Liver (tissue), 8 donors: ENCODE measurements at regions not wholly inside any gene's neighbourhood (a gene's known extent, or its start where the extent isn't known, plus 50 kb on each side); places are given as distances from the start of the nearest gene placed in this dataset.
A peak's percentile ranks its signal among the peaks of the same experiment; 100 is the strongest.

ENCODE experiments used
- DNase-seq: peaks from one replicate; pipeline ENCODE4 v3.0.0-alpha.2; 2017; ENCODE audit warnings: low spot score
- H3K27ac ChIP-seq, 2 donors: one replicate each; pipeline ENCODE4 v1.7.0; 2013; ENCODE audit warnings: inconsistent platforms in 2 of 2, low read length in 2 of 2, control low read depth in 1 of 2, low read depth in 1 of 2, mild to moderate bottlenecking in 1 of 2
- H3K27me3 ChIP-seq, 4 donors: one replicate each; pipeline versions ENCODE4 v1.6.1 to v1.7.0; 2013; ENCODE audit warnings: low read length in 3 of 4, inconsistent platforms in 1 of 4, mild to moderate bottlenecking in 1 of 4, moderate library complexity in 1 of 4; ENCODE audit not compliant: control insufficient read depth in 4 of 4, insufficient read depth in 4 of 4
- H3K36me3 ChIP-seq, 4 donors: one replicate each; pipeline versions ENCODE4 v1.6.1 to v1.7.0; 2013; ENCODE audit warnings: low read length in 3 of 4, mild to moderate bottlenecking in 3 of 4, low read depth in 1 of 4, moderate library complexity in 1 of 4; ENCODE audit not compliant: control insufficient read depth in 4 of 4, insufficient read depth in 3 of 4
- H3K4me1 ChIP-seq, 4 donors: one replicate each; pipeline versions ENCODE4 v1.6.1 to v1.7.0; 2013; ENCODE audit warnings: low read length in 3 of 4, mild to moderate bottlenecking in 3 of 4, moderate library complexity in 1 of 4; ENCODE audit not compliant: control insufficient read depth in 4 of 4, insufficient read depth in 4 of 4
- H3K4me3 ChIP-seq, 3 donors: one replicate each; pipeline versions ENCODE4 v1.6.1 to v1.7.0; 2013; ENCODE audit warnings: low read length in 3 of 3, control low read depth in 1 of 3, low read depth in 1 of 3, mild to moderate bottlenecking in 1 of 3
- H3K9ac ChIP-seq, 2 donors: one replicate each; pipeline ENCODE4 v1.7.0; 2013; ENCODE audit warnings: low read length in 2 of 2, mild to moderate bottlenecking in 2 of 2, moderate library complexity in 2 of 2, control low read depth in 1 of 2, low read depth in 1 of 2
- H3K9me3 ChIP-seq, 4 donors: one replicate each; pipeline versions ENCODE4 v1.6.1 to v1.7.0; 2013; ENCODE audit warnings: low read length in 3 of 4; ENCODE audit not compliant: control insufficient read depth in 4 of 4
- ATF3 ChIP-seq: IDR thresholded peaks from 2 replicates; pipeline ENCODE4 v1.6.1; 2016; ENCODE audit warnings: antibody characterized with exemption
- CTCF ChIP-seq: fragments of 150-350 bp; IDR thresholded peaks from 2 replicates; pipeline ENCODE4 v1.5.1; 2017; ENCODE audit warnings: improper control_type of control experiment, low read depth, low read length; ENCODE audit not compliant: missing input control
- FOXA1 ChIP-seq: IDR thresholded peaks from 2 replicates; pipeline ENCODE4 v1.6.1; 2016; ENCODE audit warnings: antibody characterized with exemption
- FOXA2 ChIP-seq: IDR thresholded peaks from 2 replicates; pipeline ENCODE4 v1.6.1; 2016; ENCODE audit warnings: antibody characterized with exemption
- GABPA ChIP-seq, 2 donors: IDR thresholded peaks in 1 of 2; conservative IDR thresholded peaks in 1 of 2; 2 replicates each; pipeline ENCODE4 v1.6.1; 2016; ENCODE audit warnings: antibody characterized with exemption in 2 of 2, mild to moderate bottlenecking in 1 of 2, moderate library complexity in 1 of 2
- JUND ChIP-seq, 2 donors: IDR thresholded peaks; 2 replicates each; pipeline ENCODE4 v1.6.1; 2016; ENCODE audit warnings: antibody characterized with exemption in 2 of 2
- NR2F2 ChIP-seq: IDR thresholded peaks from 2 replicates; pipeline ENCODE4 v1.6.1; 2016; ENCODE audit warnings: antibody characterized with exemption
- RAD21 ChIP-seq, 2 donors: IDR thresholded peaks; 2 replicates each; pipeline ENCODE4 v1.6.1; 2016; ENCODE audit warnings: antibody characterized with exemption in 2 of 2, mild to moderate bottlenecking in 2 of 2
- RXRA ChIP-seq, 2 donors: IDR thresholded peaks; 2 replicates each; pipeline ENCODE4 v1.6.1; 2017 to 2018; ENCODE audit warnings: antibody characterized with exemption in 2 of 2, mild to moderate bottlenecking in 1 of 2
- SP1 ChIP-seq: IDR thresholded peaks from 2 replicates; pipeline ENCODE4 v1.6.1; 2018; ENCODE audit warnings: antibody characterized with exemption, mild to moderate bottlenecking
- TAF1 ChIP-seq: conservative IDR thresholded peaks from 2 replicates; pipeline ENCODE4 v1.6.1; 2016; ENCODE audit warnings: antibody characterized with exemption, mild to moderate bottlenecking
- YY1 ChIP-seq: IDR thresholded peaks from 2 replicates; pipeline ENCODE4 v1.6.1; 2016; ENCODE audit warnings: antibody characterized with exemption, mild to moderate bottlenecking
- WGBS: extraction: QIAGEN DNeasy Blood & Tissue Kit; methylation state at CpG from one replicate; pipeline ENCODE4 v1.1.7; 2013; 5-methylcytosine and 5-hydroxymethylcytosine counted together
- donor health status: healthy.
- donor health status: healthy.
- donor health status: healthy.
- donor health status: healthy.
- donor health status: healthy.

GRCh38 chr2:219766658-219767057 is 139.2 kb downstream of the SLC4A3 start:
- WGBS = 87% methylated on average over 5 of the region's 5 CpGs

GRCh38 chr2:219769090-219769910 is 141.9 kb downstream of the SLC4A3 start:
- no peak overlapping the region for H3K27ac ChIP-seq
- WGBS = 61% methylated on average over 16 of the region's 16 CpGs
- no peak for TF ChIP-seq JUND (IDR thresholded peaks at IDR 0.05)
- TF ChIP-seq RXRA (IDR thresholded peaks at IDR 0.05) = peak in 1 of 2 donors; percentile 29
- TF ChIP-seq NR2F2 = peak; percentile 49
- no peak for TF ChIP-seq ATF3
- no peaks in the 10 kb centered on the region for H3K27me3 ChIP-seq
- no peaks in the 10 kb centered on the region for H3K36me3 ChIP-seq
- peaks cover 0 to 2% (median 0%) of the 10 kb centered on the region in 4 donors for H3K9me3 ChIP-seq
- H3K4me3 ChIP-seq = no peak overlapping the region
- H3K9ac ChIP-seq = no peak overlapping the region
- H3K4me1 ChIP-seq = no peaks in the 10 kb centered on the region
- DNase-seq = no peak

More at GRCh38 chr2:219766658-219767057, 139.2 kb downstream of the SLC4A3 start:
- Histone ChIP-seq H3K9ac (no peak overlapping the region), H3K4me1 (no peaks in the 10 kb centered on the region), H3K27ac (no peak overlapping the region), H3K9me3 (peaks cover 0 to 4% (median 0%) of the 10 kb centered on the region in 4 donors), H3K4me3 (no peak overlapping the region), H3K27me3 (no peaks in the 10 kb centered on the region), H3K36me3 (no peaks in the 10 kb centered on the region)
- DNase-seq = no peak
- TF ChIP-seq RAD21 (IDR thresholded peaks at IDR 0.05) (no peak), TAF1 (no peak), FOXA1 (no peak), SP1 (no peak)

GRCh38 chr2:219772103-219772635 is 144.7 kb downstream of the SLC4A3 start:
- Histone ChIP-seq H3K27ac (no peak overlapping the region), H3K36me3 (no peaks in the 10 kb centered on the region), H3K9ac (no peak overlapping the region), H3K4me1 (no peaks in the 10 kb centered on the region), H3K27me3 (peaks cover 0 to under 1% (median 0%) of the 10 kb centered on the region in 4 donors), H3K4me3 (no peak overlapping the region), H3K9me3 (no peaks in the 10 kb centered on the region)
- TF ChIP-seq ATF3 = no peak
- no peak for TF ChIP-seq YY1
- no peak for TF ChIP-seq GABPA (IDR thresholded peaks at IDR 0.05 in 1 of 2, conservative IDR thresholded peaks at IDR 0.05 in 1 of 2)
- no peak for DNase-seq
- WGBS = 57% methylated on average over 9 of the region's 9 CpGs

- Histone ChIP-seq H3K9me3 (no peaks in the 10 kb centered on the region), H3K27ac (no peak overlapping the region), H3K27me3 (peaks cover 0 to 4% (median 0%) of the 10 kb centered on the region in 4 donors), H3K9ac (no peak overlapping the region), H3K4me3 (no peak overlapping the region), H3K4me1 (no peaks in the 10 kb centered on the region), H3K36me3 (no peaks in the 10 kb centered on the region)
- 84% methylated on average over 4 of the region's 4 CpGs for WGBS
- no peak for DNase-seq
- TF ChIP-seq FOXA2 (no peak), CTCF (no peak), GABPA (IDR thresholded peaks at IDR 0.05 in 1 of 2, conservative IDR thresholded peaks at IDR 0.05 in 1 of 2) (no peak)
Measured at GRCh38 chr2:219772697-219773096, 145.3 kb downstream of the SLC4A3 start.
